HAP-1 (cell line): ENCODE measurements at regions not wholly inside any gene's neighbourhood (a gene's known extent, or its start where the extent isn't known, plus 50 kb on each side); places are given as distances from the start of the nearest gene placed in this dataset.

Experiments
- DNase-seq, 2 experiments: peaks; one replicate each; pipeline ENCODE4 v3.0.0-alpha.2; 2016 to 2020; ENCODE audit warnings: low spot score in 2 of 2
- H3K27me3 ChIP-seq: fragments of 250-450 bp; sonication (Bioruptor Pico); 2 replicates; pipeline ENCODE4 v1.5.1; 2020; ENCODE audit warnings: low read depth, mild to moderate bottlenecking, moderate library complexity
- H3K36me3 ChIP-seq: fragments of 250-450 bp; sonication (Bioruptor Pico); replicated peaks from 2 replicates; pipeline ENCODE4 v1.5.1; 2020; ENCODE audit warnings: mild to moderate bottlenecking
- H3K4me1 ChIP-seq: fragments of 250-450 bp; sonication (Bioruptor Pico); 2 replicates; pipeline ENCODE4 v1.5.1; 2020; ENCODE audit warnings: mild to moderate bottlenecking
- H3K4me3 ChIP-seq: fragments of 250-450 bp; sonication (Bioruptor Pico); 2 replicates; pipeline ENCODE4 v1.5.1; 2020; ENCODE audit warnings: mild to moderate bottlenecking, moderate library complexity
- H3K9me3 ChIP-seq: fragments of 250-450 bp; sonication (Bioruptor Pico); 2 replicates; pipeline ENCODE4 v1.5.1; 2020; ENCODE audit warnings: mild to moderate bottlenecking, moderate library complexity
- in situ Hi-C: fragments of 300-500 bp; cut with MboI; formaldehyde crosslinking; loops from 3 replicates; pipeline ENCODE4 v1.14.3; 2020; ENCODE audit warnings: low sequenced_read_pairs, inconsistent platforms, mixed read lengths

GRCh38 chr2:150357770-150358467 is 129.5 kb downstream of the RND3 start:
- in situ Hi-C loops: no loop called here
- H3K36me3 ChIP-seq: no peaks in the 10 kb centered on the region
- no peaks in the 10 kb centered on the region for H3K9me3 ChIP-seq
- H3K27me3 ChIP-seq: no peaks in the 10 kb centered on the region
- no peak overlapping the region for H3K4me3 ChIP-seq
- peaks cover 8% of the 10 kb centered on the region for H3K4me1 ChIP-seq
- no peak for DNase-seq

- Histone ChIP-seq H3K4me1 (peaks cover 8% of the 10 kb centered on the region), H3K9me3 (no peaks in the 10 kb centered on the region), H3K36me3 (no peaks in the 10 kb centered on the region), H3K27me3 (no peaks in the 10 kb centered on the region), H3K4me3 (no peak overlapping the region)
- in situ Hi-C loops: no loop called here
- no peak for DNase-seq
Observed at GRCh38 chr2:150355440-150355839, 132.0 kb downstream of the RND3 start.

- peak in 1 of 2 experiments; percentile 75 for DNase-seq
- H3K27me3 ChIP-seq: no peaks in the 10 kb centered on the region
- no peaks in the 10 kb centered on the region for H3K36me3 ChIP-seq
- no peak overlapping the region for H3K4me3 ChIP-seq
- in situ Hi-C loops: no loop called here
- H3K4me1 ChIP-seq: peaks cover 8% of the 10 kb centered on the region
- no peaks in the 10 kb centered on the region for H3K9me3 ChIP-seq
Observed at GRCh38 chr2:150353376-150353775, 134.1 kb downstream of the RND3 start.

- Histone ChIP-seq H3K36me3 (no peaks in the 10 kb centered on the region), H3K9me3 (no peaks in the 10 kb centered on the region), H3K4me3 (no peak overlapping the region), H3K4me1 (peaks cover 8% of the 10 kb centered on the region), H3K27me3 (no peaks in the 10 kb centered on the region)
- in situ Hi-C loops: no loop called here
- no peak for DNase-seq
Observed at GRCh38 chr2:150351922-150352321, 135.5 kb downstream of the RND3 start.

- Histone ChIP-seq H3K4me1 (peaks cover 8% of the 10 kb centered on the region), H3K36me3 (no peaks in the 10 kb centered on the region), H3K9me3 (no peaks in the 10 kb centered on the region), H3K27me3 (no peaks in the 10 kb centered on the region), H3K4me3 (no peak overlapping the region)
- DNase-seq: no peak
- in situ Hi-C loops: no loop called here
Observed at GRCh38 chr2:150350500-150350899, 137.0 kb downstream of the RND3 start.

GRCh38 chr2:150346806-150347205 is 140.7 kb downstream of the RND3 start:
- Histone ChIP-seq H3K4me3 (no peak overlapping the region), H3K9me3 (no peaks in the 10 kb centered on the region), H3K27me3 (no peaks in the 10 kb centered on the region), H3K36me3 (no peaks in the 10 kb centered on the region), H3K4me1 (no peaks in the 10 kb centered on the region)
- in situ Hi-C loops: no loop called here
- no peak for DNase-seq

- Histone ChIP-seq H3K27me3 (no peaks in the 10 kb centered on the region), H3K36me3 (no peaks in the 10 kb centered on the region), H3K9me3 (no peaks in the 10 kb centered on the region), H3K4me3 (no peak overlapping the region), H3K4me1 (no peaks in the 10 kb centered on the region)
- in situ Hi-C loops: no loop called here
- DNase-seq: no peak
Observed at GRCh38 chr2:150341982-150342680, 145.3 kb downstream of the RND3 start.

- no peaks in the 10 kb centered on the region for H3K27me3 ChIP-seq
- in situ Hi-C loops: no loop called here
Observed at GRCh38 chr2:150339951-150340350, 147.5 kb downstream of the RND3 start.

GRCh38 chr2:150339282-150339681 is 148.2 kb downstream of the RND3 start:
- Histone ChIP-seq H3K9me3 (no peaks in the 10 kb centered on the region), H3K4me3 (no peak overlapping the region), H3K36me3 (no peaks in the 10 kb centered on the region), H3K27me3 (no peaks in the 10 kb centered on the region), H3K4me1 (no peaks in the 10 kb centered on the region)
- no peak for DNase-seq
- in situ Hi-C loops: no loop called here

More at GRCh38 chr2:150339951-150340350, 147.5 kb downstream of the RND3 start:
- H3K36me3 ChIP-seq: no peaks in the 10 kb centered on the region
- no peak overlapping the region for H3K4me3 ChIP-seq
- no peak for DNase-seq
- H3K9me3 ChIP-seq: no peaks in the 10 kb centered on the region
- no peaks in the 10 kb centered on the region for H3K4me1 ChIP-seq

- H3K27me3 ChIP-seq: no peaks in the 10 kb centered on the region
- in situ Hi-C loops: no loop called here
- H3K36me3 ChIP-seq: no peaks in the 10 kb centered on the region
- peaks cover 9% of the 10 kb centered on the region for H3K4me1 ChIP-seq
- DNase-seq: no peak
- H3K9me3 ChIP-seq: no peaks in the 10 kb centered on the region
- H3K4me3 ChIP-seq: no peak overlapping the region
Observed at GRCh38 chr2:150335596-150335995, 151.9 kb downstream of the RND3 start.

- in situ Hi-C loops: no loop called here
- Histone ChIP-seq H3K9me3 (no peaks in the 10 kb centered on the region), H3K4me3 (no peak overlapping the region), H3K4me1 (peaks cover 17% of the 10 kb centered on the region), H3K36me3 (no peaks in the 10 kb centered on the region), H3K27me3 (no peaks in the 10 kb centered on the region)
- DNase-seq: no peak
Observed at GRCh38 chr2:150332383-150332782, 155.1 kb downstream of the RND3 start.

- Histone ChIP-seq H3K4me1 (peaks cover 39% of the 10 kb centered on the region), H3K9me3 (no peaks in the 10 kb centered on the region), H3K4me3 (no peak overlapping the region), H3K36me3 (no peaks in the 10 kb centered on the region), H3K27me3 (no peaks in the 10 kb centered on the region)
- DNase-seq: peak; percentile 77 to 83
- in situ Hi-C loops: no loop called here
Observed at GRCh38 chr2:150327564-150328489, 159.6 kb downstream of the RND3 start.

GRCh38 chr2:150325656-150326314 is 161.7 kb downstream of the RND3 start:
- Histone ChIP-seq H3K36me3 (no peaks in the 10 kb centered on the region; the same call in 1 of the 2 replicates), H3K9me3 (no peaks in the 10 kb centered on the region), H3K27me3 (no peaks in the 10 kb centered on the region), H3K4me1 (peaks cover 36% of the 10 kb centered on the region), H3K4me3 (no peak overlapping the region)
- in situ Hi-C loops: no loop called here
- DNase-seq: peak; percentile 41 to 84
